NCI-H446 (cell line): ENCODE measurements at regions not wholly inside any gene's neighbourhood (a gene's known extent, or its start where the extent isn't known, plus 50 kb on each side); places are given as distances from the start of the nearest gene placed in this dataset.

Experiments
- DNase-seq, 2 experiments: peaks; one replicate each; lab custom pipeline; 2025; lab: John Stamatoyannopoulos, UW

- no peak for DNase-seq
These were observed 76.6 kb upstream of the ZNF516 start for GRCh38 chr18:76571689-76572088.

DNA sequence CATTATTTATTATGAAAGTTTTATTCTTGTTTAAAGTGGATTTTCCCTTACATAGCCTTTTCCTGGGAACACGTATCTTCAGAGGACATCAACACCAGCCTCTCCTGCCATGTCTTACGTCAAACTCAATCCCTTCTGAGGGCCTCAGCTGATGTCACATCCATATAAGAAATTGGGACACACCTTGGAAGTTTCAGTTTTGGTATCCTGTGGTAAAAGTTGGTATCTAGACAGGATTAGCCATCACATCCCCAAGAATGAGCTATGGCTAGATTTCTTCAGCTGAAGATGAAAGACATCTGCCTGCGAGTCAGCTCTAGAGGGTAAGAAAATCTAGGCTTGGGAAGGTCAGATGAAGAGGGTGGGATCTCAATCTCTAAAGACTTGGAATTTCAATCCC, 75.8 kb upstream of the ZNF516 start:
- DNase-seq = no peak

GRCh38 chr18:76569644-76570419, 74.8 kb upstream of the ZNF516 start:
- no peak for DNase-seq

GRCh38 chr18:76568731-76569130, 73.7 kb upstream of the ZNF516 start:
- DNase-seq = no peak

DNA sequence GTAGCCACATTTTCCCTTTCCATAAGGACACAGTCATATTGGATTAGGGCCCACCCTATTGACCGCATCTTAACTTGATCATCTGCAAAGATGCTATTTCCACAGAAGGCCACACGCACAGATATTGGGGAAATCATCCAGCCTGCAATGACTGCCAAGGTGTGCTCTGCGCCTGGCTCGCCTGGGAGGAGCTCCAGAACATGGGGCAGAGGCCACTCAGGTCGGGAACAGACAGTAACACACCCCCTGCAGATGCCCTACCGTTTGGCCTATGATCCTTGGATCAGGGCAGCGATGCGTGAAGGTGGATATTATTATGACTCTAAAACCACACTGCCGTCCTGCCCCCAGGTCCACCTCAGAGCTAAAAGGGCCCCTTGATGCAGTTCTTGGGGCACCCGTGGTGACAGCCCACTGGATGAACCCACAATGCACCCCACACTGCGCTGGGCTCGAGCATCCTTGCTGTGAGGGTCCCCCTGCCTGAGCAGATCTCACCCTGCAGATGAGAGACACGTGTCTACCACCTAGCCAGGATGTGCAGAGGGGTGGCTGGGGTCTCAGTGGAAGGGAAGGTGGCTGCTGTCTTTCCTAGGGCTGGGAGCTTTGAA, 72.9 kb upstream of the ZNF516 start:
- DNase-seq = no peak

GRCh38 chr18:76566987-76567386, 71.9 kb upstream of the ZNF516 start:
- DNase-seq = no peak

- no peak for DNase-seq
These were observed 70.5 kb upstream of the ZNF516 start for GRCh38 chr18:76565238-76566173.

DNA sequence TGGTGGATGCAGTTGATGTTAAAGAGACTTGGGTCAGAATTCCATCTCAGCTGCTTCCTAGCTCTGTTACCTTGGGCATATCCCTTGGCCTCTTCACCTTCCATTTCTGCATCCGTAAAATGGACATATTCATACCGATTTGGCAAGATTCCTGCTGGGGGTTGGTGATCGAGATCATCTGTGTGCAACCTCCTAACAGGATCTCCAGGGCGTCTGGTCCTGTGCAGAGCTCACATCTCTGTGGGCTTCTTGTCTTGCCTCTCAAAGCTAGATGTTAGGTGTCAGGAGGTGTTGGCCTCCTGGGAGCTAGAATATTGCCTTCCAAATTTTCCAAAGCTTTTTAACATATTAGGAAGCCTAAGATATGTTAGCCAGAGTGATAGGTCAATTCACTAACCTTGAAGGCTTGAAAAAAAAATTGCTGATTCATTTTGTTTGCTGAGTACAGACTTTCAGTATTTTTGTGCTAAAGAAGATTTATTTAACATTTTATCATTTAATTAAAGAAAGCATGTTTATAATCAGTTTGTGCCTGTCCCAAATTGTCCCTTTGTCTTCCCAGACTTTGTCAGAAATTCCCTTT, 69.7 kb upstream of the ZNF516 start:
- no peak for DNase-seq

GRCh38 chr18:76564117-76564516, 69.1 kb upstream of the ZNF516 start:
- DNase-seq = no peak

DNA sequence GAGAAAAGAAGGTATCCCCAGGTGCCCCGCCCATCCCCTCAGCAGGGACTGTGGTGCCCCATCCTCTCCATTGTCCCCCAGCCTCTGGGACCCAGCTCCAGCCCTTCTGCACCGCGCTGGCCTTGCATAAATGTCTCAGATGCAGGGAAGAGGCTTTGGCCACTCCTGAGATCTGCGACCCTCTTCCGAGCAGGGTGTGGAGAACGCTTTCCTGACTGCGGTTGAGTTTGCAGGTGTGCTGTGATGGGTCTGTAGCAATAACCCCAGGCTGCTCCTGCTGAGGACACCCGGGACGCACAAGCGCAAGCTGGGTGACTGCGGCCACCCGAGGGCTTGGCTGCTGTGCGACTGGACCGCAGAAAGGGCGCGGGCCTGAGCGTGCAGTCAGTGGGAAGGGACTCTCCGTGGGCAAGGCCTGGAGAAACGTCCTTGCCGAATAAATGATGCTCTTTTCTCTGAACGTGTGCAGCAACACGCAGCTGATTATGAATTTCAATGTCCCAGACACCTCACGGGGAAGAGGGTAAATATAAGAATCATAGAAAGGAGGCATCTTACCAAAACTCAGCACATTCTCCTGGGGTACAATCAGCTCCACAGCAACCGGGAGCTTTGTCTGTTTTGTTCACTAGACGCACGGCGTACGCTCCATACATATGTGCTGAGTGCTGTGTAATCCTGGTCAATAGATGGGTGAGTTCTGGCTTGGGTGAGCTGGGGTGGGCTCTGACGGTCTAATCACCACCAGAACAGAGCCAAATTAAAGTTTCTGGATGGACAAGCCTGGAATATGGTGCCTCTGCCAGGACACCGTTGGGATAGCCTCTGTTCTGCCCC, 67.5 kb upstream of the ZNF516 start:
- no peak for DNase-seq

GRCh38 chr18:76558881-76559667, 64.0 kb upstream of the ZNF516 start:
- no peak for DNase-seq

GRCh38 chr18:76557026-76557575, 62.1 kb upstream of the ZNF516 start:
- DNase-seq = no peak

DNA sequence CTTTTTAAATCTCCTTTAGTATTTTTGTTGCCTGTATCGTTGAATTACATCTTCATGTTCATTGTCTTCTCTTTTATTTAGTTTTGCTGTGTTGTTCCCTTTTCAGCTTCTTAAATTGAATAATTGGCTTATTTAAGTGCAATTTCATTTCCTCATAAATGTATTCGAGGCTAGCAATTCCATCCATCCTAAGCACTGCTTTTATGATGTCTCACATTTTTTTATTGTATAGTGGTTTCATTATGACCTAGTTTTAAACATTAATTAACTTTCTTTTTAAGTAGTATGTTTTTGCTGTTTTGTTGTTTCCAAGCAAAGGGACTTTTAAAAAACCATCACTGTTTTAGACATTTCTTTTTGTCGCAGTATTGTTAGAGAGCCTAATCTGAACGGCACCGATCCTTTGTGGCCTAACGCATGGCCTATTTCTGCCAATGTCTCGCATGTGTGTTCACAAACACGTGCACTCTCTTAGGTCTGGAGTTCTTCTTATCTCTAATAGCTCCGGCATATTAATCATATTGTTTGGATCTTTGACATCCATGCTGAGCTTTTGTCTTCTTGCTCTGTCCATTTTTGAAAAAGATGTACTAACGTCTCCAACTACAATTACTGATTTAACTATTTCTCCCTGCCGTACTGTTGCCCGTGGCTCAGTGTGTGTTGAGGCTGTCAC, 59.6 kb upstream of the ZNF516 start:
- DNase-seq = no peak

GRCh38 chr18:76553715-76554546, 58.9 kb upstream of the ZNF516 start:
- DNase-seq = no peak

DNA sequence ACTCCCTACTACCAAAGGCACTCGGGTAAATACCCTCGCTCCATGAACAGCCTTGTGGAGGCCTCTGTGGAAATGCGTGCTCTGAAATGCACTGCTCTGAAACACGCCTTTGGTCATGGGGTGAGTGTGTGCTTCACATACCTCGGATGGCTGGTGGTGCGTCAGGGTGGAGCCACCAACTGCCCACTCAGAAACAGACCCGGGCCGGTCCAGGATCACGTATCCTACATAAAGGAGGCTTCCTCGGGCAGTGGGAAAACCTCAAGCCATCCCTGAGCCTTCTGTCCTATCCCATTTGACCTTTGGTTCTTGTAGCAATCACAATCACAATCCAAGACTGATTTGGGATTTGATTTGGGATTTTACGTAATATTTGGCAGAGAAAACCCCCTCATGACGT, 53.5 kb upstream of the ZNF516 start:
- DNase-seq = no peak

- DNase-seq = no peak
These were observed 52.3 kb upstream of the ZNF516 start for GRCh38 chr18:76547296-76547695.

- no peak for DNase-seq
These were observed 51.4 kb upstream of the ZNF516 start for GRCh38 chr18:76546436-76546835.

GRCh38 chr18:76546088-76546435, 51.0 kb upstream of the ZNF516 start:
- DNase-seq = no peak
